GM19238 (cell line): ENCODE measurements at regions not wholly inside any gene's neighbourhood (a gene's known extent, or its start where the extent isn't known, plus 50 kb on each side); places are given as distances from the start of the nearest gene placed in this dataset.

Experiments
- DNase-seq: peaks from one replicate; pipeline ENCODE4 v3.0.0; 2011; ENCODE audit warnings: low spot score; ENCODE audit not compliant: insufficient read length

- DNase-seq, result no peak
Measured at GRCh38 chr16:6684076-6684673, 648.5 kb upstream of the RBFOX1 start.

GRCh38 chr16:6682142-6682811 lies 650.4 kb upstream of the RBFOX1 start:
- peak; percentile 13 for DNase-seq

DNA sequence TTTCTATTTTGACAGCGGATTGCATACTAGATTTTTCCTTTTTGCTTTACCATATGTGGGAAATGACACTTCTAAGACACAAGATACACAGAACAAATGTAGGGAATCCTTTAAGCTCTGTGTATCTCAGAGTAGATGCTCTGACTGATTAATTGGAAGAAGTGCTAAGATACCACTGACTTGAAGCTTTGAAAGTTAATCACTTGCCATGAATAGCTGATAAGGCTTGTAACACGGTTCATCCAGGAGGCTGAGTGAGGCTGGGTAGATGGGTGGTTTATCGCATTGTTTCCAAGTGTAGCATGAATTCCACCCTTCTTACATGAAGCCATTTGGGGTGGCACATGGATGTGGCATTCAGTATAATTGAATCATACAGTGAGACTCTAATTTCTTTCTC lies 654.1 kb upstream of the RBFOX1 start:
- no peak for DNase-seq

GRCh38 chr16:6674071-6674470 lies 658.6 kb upstream of the RBFOX1 start:
- DNase-seq, result no peak

DNA sequence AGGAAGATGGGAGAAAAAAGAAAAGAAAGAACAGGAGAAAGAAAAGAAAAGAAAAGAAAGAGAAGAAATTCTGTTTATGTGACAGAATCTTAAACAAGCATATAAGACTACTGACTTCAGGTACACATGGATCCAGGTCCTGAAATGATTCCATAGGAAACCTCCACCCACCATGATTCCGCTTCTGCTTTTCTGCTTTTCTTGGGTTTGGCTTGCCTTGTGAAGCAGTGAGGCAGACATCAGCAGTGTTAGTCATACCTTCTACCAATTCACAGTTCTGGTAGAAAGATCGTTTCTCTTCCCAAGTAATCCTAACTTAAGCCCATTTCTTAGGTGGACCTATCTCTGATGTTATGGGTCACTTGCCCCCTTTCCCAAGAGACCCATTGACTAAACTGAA lies 660.1 kb upstream of the RBFOX1 start:
- DNase-seq, result no peak

GRCh38 chr16:6667393-6667792 lies 665.3 kb upstream of the RBFOX1 start:
- no peak for DNase-seq

GRCh38 chr16:6665126-6665525 lies 667.5 kb upstream of the RBFOX1 start:
- DNase-seq, result no peak

GRCh38 chr16:6663668-6664067 lies 669.0 kb upstream of the RBFOX1 start:
- no peak for DNase-seq

- no peak for DNase-seq
Measured at GRCh38 chr16:6656760-6657159, 675.9 kb upstream of the RBFOX1 start.

GRCh38 chr16:6646891-6647290 lies 685.8 kb upstream of the RBFOX1 start:
- DNase-seq, result no peak

DNA sequence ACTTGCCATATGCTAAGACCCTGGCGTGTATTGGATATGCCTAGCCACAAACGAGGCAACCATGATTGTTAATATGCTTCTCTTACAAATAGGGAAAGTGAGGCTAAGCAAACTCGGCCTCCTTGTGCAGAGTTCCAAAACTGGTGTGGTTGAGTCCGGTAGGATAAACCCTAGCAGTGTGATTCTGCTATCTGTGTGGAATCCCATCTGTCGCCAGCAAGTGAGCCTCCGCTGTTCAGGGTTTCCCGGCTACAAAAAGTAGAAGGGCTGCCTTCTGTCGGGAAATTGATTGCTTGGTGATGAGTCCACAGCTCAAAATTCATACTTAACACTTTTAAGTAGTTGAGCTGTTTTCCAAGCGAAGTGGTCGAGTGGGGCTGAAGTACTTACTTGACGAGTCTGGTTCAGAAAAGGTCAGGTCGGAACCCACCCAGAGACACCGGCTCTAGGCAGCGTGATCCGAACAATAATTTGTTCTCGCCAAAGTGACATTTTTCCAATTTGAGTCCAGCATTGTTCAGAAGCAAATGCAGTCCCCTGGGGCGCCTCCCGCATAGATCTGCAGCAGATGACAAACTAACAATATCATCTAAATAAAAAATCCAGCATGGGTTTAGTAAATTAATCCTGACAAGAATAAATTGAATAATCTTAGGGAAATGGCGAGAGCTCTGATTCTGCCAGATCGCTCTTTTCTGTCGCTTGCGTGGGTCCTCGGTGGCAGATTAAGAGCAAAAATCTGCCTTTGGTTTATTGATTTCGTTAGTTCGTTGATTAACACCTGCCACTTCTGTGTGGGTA lies 686.7 kb upstream of the RBFOX1 start:
- no peak for DNase-seq

- DNase-seq, result no peak
Measured at GRCh38 chr16:6644916-6645315, 687.7 kb upstream of the RBFOX1 start.

- DNase-seq, result peak; percentile 6
Measured at GRCh38 chr16:6643080-6643686, 689.5 kb upstream of the RBFOX1 start.

- DNase-seq, result no peak
Measured at GRCh38 chr16:6642271-6642670, 690.4 kb upstream of the RBFOX1 start.

DNA sequence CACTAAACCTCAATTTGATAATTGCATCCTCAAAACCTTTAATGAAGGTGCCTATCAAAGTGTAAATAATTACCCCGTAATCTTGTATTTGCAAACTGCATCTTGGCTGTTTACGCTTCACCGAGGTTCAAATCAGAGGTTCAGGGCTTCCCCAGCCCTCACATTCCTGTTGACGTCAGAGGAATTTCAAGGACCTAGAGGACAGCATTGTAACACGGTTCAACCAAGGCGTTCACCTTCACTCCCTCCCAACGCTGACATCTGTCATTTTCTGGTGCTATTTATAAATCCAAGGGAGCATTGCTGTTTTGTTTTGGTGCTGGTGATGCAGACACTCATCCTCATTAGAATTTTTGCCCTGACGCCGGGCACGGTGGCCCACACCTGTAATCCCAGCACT lies 691.6 kb upstream of the RBFOX1 start:
- DNase-seq, result no peak

GRCh38 chr16:6636457-6636856 lies 696.2 kb upstream of the RBFOX1 start:
- DNase-seq, result no peak

DNA sequence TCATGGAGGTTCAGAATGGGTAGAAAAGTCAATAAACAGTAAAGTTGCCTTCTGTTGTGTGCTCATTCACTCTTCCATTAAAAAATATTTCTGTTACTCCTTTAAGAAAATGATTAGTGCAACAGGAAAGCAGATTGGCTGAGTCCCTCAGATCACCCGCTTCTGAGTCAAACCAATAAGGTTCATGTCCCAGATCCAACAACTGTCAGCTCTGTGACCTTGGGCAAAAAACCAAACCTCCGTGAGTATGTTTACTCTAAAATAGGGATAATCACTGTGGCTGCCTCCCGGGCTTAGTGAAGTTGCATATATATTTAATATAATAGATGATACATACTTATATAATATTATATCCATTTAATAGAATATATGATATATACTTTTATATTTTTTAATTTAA lies 698.5 kb upstream of the RBFOX1 start:
- no peak for DNase-seq

GRCh38 chr16:6633456-6633855 lies 699.2 kb upstream of the RBFOX1 start:
- DNase-seq, result no peak

- DNase-seq, result no peak
Measured at GRCh38 chr16:6629110-6629509, 703.5 kb upstream of the RBFOX1 start.

DNA sequence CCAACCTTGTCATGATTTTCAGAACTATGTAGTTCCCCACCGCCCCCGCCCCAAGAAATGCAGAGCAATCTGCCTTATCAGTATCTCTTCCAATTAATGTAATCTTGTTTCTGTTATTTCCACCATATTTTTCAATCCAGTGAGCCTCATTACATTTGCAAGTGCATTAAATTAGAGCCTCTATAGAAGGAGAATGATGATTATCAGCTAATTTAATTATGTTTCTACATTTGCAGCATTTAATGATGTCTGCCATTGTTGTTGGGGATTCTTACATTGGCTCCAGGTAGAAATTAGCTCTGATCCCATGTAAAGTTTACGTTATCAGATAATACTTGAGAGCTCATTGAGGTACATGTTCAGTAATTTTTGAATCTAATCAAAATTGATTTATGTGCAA lies 707.0 kb upstream of the RBFOX1 start:
- no peak for DNase-seq

DNA sequence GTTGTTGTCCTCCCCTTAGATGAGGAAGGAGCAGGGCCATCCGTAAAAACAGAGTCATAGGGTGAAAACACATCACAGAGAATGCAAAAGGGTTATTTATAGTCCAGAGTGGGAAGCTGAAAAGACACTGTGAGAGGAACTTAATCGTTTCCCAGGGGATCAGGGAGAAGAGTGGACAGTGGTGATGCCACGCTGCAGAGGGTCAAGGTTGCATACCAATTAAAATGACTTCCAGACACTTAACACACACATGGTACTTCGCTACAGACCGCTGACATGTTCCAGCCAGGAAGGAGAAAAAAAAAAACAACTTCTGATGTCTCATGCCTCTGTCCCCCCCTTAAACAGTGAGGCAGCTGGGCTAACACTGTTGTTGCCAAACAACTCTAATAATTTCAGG lies 713.8 kb upstream of the RBFOX1 start:
- DNase-seq, result no peak

DNA sequence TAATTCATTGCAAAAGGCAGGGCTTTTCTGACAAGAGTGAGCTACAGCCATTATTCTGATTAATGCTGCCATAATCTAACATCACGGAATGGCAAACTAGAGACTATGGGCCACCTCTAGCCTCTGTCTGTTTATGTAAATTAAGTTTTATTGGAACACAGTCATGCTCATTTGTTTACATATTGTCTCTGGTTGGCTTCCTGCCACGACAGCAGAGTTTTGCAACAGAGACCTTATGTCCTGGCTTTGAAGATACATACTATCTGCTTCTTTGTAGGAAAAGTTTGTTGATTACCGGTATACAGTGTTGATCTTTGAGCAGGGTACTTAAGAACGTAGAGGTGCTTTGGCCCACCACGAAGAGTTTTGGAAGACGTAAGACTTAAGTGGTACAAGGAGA lies 715.9 kb upstream of the RBFOX1 start:
- DNase-seq, result no peak
